H9 (cell line): ENCODE measurements at regions not wholly inside any gene's neighbourhood (a gene's known extent, or its start where the extent isn't known, plus 50 kb on each side); places are given as distances from the start of the nearest gene placed in this dataset.

Experiments used
- DNase-seq: peaks from one replicate; pipeline ENCODE4 v3.0.0-alpha.2; 2017
- H2AFZ ChIP-seq: one replicate; pipeline ENCODE4 v1.6.1; 2013; ENCODE audit warnings: mild to moderate bottlenecking, low read length, control low read depth, moderate library complexity
- H2AK5ac ChIP-seq: 2 replicates; pipeline ENCODE4 v1.6.1; 2013; ENCODE audit warnings: low read length, control low read depth, mixed read lengths; ENCODE audit not compliant: insufficient read length
- H2BK120ac ChIP-seq: one replicate; pipeline ENCODE4 v1.6.1; 2013; ENCODE audit warnings: low read depth, mild to moderate bottlenecking, low read length, control low read depth, inconsistent platforms; ENCODE audit not compliant: poor library complexity, severe bottlenecking
- H2BK12ac ChIP-seq: 2 replicates; pipeline ENCODE4 v1.6.1; 2013; ENCODE audit warnings: low read length, control low read depth, mixed read lengths, low read depth; ENCODE audit not compliant: insufficient read length
- H2BK15ac ChIP-seq: 2 replicates; pipeline ENCODE4 v1.6.1; 2013; ENCODE audit warnings: low read depth, low read length, control low read depth
- H2BK20ac ChIP-seq: one replicate; pipeline ENCODE4 v1.6.1; 2013; ENCODE audit warnings: low read depth, mild to moderate bottlenecking, low read length, control low read depth, inconsistent platforms; ENCODE audit not compliant: poor library complexity, severe bottlenecking
- H2BK5ac ChIP-seq: 2 replicates; pipeline ENCODE4 v1.6.1; 2013; ENCODE audit warnings: low read length, control low read depth, mixed read lengths; ENCODE audit not compliant: insufficient read length
- H3K14ac ChIP-seq: 2 replicates; pipeline ENCODE4 v1.6.1; 2013; ENCODE audit warnings: low read length, control low read depth; ENCODE audit not compliant: insufficient read depth
- H3K18ac ChIP-seq: 2 replicates; pipeline ENCODE4 v1.6.1; 2013; ENCODE audit warnings: low read depth, mild to moderate bottlenecking, mixed read lengths, low read length, control low read depth; ENCODE audit not compliant: insufficient read length
- H3K23ac ChIP-seq: 2 replicates; pipeline ENCODE4 v1.6.1; 2013; ENCODE audit warnings: low read length, control low read depth, mixed read lengths, low read depth; ENCODE audit not compliant: insufficient read length
- H3K23me2 ChIP-seq: 2 replicates; pipeline ENCODE4 v1.6.1; 2013; ENCODE audit warnings: low read depth, mild to moderate bottlenecking, mixed read lengths, low read length, control low read depth; ENCODE audit not compliant: insufficient read length, poor library complexity, severe bottlenecking
- H3K27ac ChIP-seq: 2 replicates; pipeline ENCODE4 v1.5.1; 2013; ENCODE audit warnings: low read length, control low read depth, mixed read lengths, low read depth; ENCODE audit not compliant: insufficient read length
- H3K27me3 ChIP-seq: 2 replicates; pipeline ENCODE4 v1.6.1; 2013; ENCODE audit warnings: low read length, control low read depth, inconsistent platforms; ENCODE audit not compliant: insufficient read depth
- H3K4ac ChIP-seq: 2 replicates; pipeline ENCODE4 v1.6.1; 2013; ENCODE audit warnings: low read depth, mild to moderate bottlenecking, control low read depth, inconsistent platforms, low read length, moderate library complexity
- H3K4me1 ChIP-seq: 2 replicates; pipeline ENCODE4 v1.6.1; 2013; ENCODE audit warnings: low read length, control low read depth, inconsistent platforms; ENCODE audit not compliant: insufficient read depth
- H3K4me2 ChIP-seq: 2 replicates; pipeline ENCODE4 v1.6.1; 2013; ENCODE audit warnings: low read length, control low read depth, mixed read lengths; ENCODE audit not compliant: insufficient read length, insufficient read depth
- H3K56ac ChIP-seq: 2 replicates; pipeline ENCODE4 v1.6.1; 2013; ENCODE audit warnings: low read depth, mild to moderate bottlenecking, mixed read lengths, low read length, control low read depth; ENCODE audit not compliant: insufficient read length
- H3K79me1 ChIP-seq: 2 replicates; pipeline ENCODE4 v1.6.1; 2013; ENCODE audit warnings: low read depth, mild to moderate bottlenecking, moderate library complexity, low read length, control low read depth, inconsistent platforms; ENCODE audit not compliant: insufficient read depth, poor library complexity, severe bottlenecking
- H3K79me2 ChIP-seq: 2 replicates; pipeline ENCODE4 v1.6.1; 2013; ENCODE audit warnings: low read length, control low read depth, inconsistent platforms; ENCODE audit not compliant: insufficient read depth
- H3K9ac ChIP-seq: 2 replicates; pipeline ENCODE4 v1.6.1; 2013; ENCODE audit warnings: low read length, control low read depth, mixed read lengths; ENCODE audit not compliant: insufficient read length; ENCODE audit errors: extremely low read depth
- H3K9me3 ChIP-seq: one replicate; pipeline ENCODE4 v1.6.1; 2013; ENCODE audit warnings: low read depth, low read length, inconsistent platforms; ENCODE audit not compliant: control insufficient read depth
- H3T11ph ChIP-seq: one replicate; pipeline ENCODE4 v1.6.1; 2013; ENCODE audit warnings: mild to moderate bottlenecking, low read length, control low read depth, inconsistent platforms
- H4K20me1 ChIP-seq: one replicate; pipeline ENCODE4 v1.6.1; 2013; ENCODE audit not compliant: control insufficient read depth, insufficient read length, insufficient read depth
- H4K5ac ChIP-seq: 2 replicates; pipeline ENCODE4 v1.6.1; 2013; ENCODE audit warnings: low read depth, mild to moderate bottlenecking, mixed read lengths, low read length, control low read depth; ENCODE audit not compliant: insufficient read length
- H4K8ac ChIP-seq: replicated peaks from 2 replicates; pipeline ENCODE4 v1.6.1; 2013; ENCODE audit warnings: low read length, control low read depth, mixed read lengths, low read depth; ENCODE audit not compliant: insufficient read length
- H4K91ac ChIP-seq: 2 replicates; pipeline ENCODE4 v1.6.1; 2013; ENCODE audit warnings: low read depth, mild to moderate bottlenecking, moderate library complexity, mixed read lengths, low read length, control low read depth; ENCODE audit not compliant: insufficient read length
- H3K27ac Mint-ChIP-seq, 3 experiments: 2 replicates in 2 of 3; 3 replicates in 1 of 3; pipeline ENCODE4 v1.8.0; 2020 to 2021; ENCODE audit warnings: mixed read lengths in 3 of 3, mild to moderate bottlenecking in 1 of 3, moderate library complexity in 1 of 3
- H3K27me3 Mint-ChIP-seq: 2 replicates; pipeline ENCODE4 v1.8.0; 2021; ENCODE audit warnings: low read depth, mild to moderate bottlenecking, moderate library complexity, mixed read lengths
- H3K36me3 Mint-ChIP-seq, 3 experiments: 2 replicates in 2 of 3; 3 replicates in 1 of 3; pipeline ENCODE4 v1.8.0; 2020 to 2021; ENCODE audit warnings: low read depth in 3 of 3, mixed read lengths in 3 of 3; ENCODE audit not compliant: insufficient read depth in 1 of 3
- H3K4me1 Mint-ChIP-seq, 2 experiments: 2 replicates each; pipeline ENCODE4 v1.8.0; 2020; ENCODE audit warnings: mixed read lengths in 2 of 2
- H3K4me3 Mint-ChIP-seq, 2 experiments: 2 replicates in 1 of 2; 3 replicates in 1 of 2; pipeline ENCODE4 v1.8.0; 2020 to 2021; ENCODE audit warnings: mild to moderate bottlenecking in 2 of 2, mixed read lengths in 2 of 2, moderate library complexity in 1 of 2
- H3K9me3 Mint-ChIP-seq, 2 experiments: 2 replicates in 1 of 2; 3 replicates in 1 of 2; pipeline ENCODE4 v1.8.0; 2020; ENCODE audit warnings: mild to moderate bottlenecking in 2 of 2, mixed read lengths in 2 of 2, moderate library complexity in 1 of 2
- TF ChIP-seq, protein P1 (sequence below): fragments of 200-600 bp; sonication (generic); conservative IDR thresholded peaks from 3 replicates; pipeline ENCODE4 v1.8.0; 2021; ENCODE audit warnings: antibody characterized with exemption, mild to moderate bottlenecking

- H3K9me3 ChIP-seq = no peaks in the 10 kb centered on the region
- H3K4me3 Mint-ChIP-seq = no peak overlapping the region
These were observed 950.5 kb upstream of the INTU start for GRCh38 chr4:126682250-126682649.

More at GRCh38 chr4:126682250-126682649, 950.5 kb upstream of the INTU start:
- Histone ChIP-seq H2BK12ac (no peak overlapping the region), H2BK5ac (no peak overlapping the region), H2AFZ (no peak overlapping the region), H2BK20ac (no peak overlapping the region), H3K14ac (no peak overlapping the region), H3K56ac (no peak overlapping the region), H3K27me3 (no peaks in the 10 kb centered on the region), H4K91ac (no peak overlapping the region), H3K9ac (no peak overlapping the region), H3K4ac (no peak overlapping the region), H3K27ac (no peak overlapping the region), H3K79me2 (no peaks in the 10 kb centered on the region), H3K18ac (no peak overlapping the region), H4K8ac (no peak overlapping the region), H3K79me1 (no peaks in the 10 kb centered on the region), H4K5ac (no peak overlapping the region), H3T11ph (no peak overlapping the region), H2AK5ac (no peak overlapping the region), H2BK120ac (no peak overlapping the region), H3K23me2 (no peaks in the 10 kb centered on the region), H2BK15ac (no peak overlapping the region), H3K4me2 (no peak overlapping the region), H3K4me1 (no peaks in the 10 kb centered on the region), H4K20me1 (no peaks in the 10 kb centered on the region), H3K23ac (no peak overlapping the region)
- Mint-ChIP-seq H3K4me1 (no peaks in the 10 kb centered on the region), H3K27ac (no peak overlapping the region), H3K36me3 (no peaks in the 10 kb centered on the region), H3K9me3 (no peaks in the 10 kb centered on the region), H3K27me3 (no peaks in the 10 kb centered on the region)
- DNase-seq = no peak
- TF ChIP-seq, protein P1, sequence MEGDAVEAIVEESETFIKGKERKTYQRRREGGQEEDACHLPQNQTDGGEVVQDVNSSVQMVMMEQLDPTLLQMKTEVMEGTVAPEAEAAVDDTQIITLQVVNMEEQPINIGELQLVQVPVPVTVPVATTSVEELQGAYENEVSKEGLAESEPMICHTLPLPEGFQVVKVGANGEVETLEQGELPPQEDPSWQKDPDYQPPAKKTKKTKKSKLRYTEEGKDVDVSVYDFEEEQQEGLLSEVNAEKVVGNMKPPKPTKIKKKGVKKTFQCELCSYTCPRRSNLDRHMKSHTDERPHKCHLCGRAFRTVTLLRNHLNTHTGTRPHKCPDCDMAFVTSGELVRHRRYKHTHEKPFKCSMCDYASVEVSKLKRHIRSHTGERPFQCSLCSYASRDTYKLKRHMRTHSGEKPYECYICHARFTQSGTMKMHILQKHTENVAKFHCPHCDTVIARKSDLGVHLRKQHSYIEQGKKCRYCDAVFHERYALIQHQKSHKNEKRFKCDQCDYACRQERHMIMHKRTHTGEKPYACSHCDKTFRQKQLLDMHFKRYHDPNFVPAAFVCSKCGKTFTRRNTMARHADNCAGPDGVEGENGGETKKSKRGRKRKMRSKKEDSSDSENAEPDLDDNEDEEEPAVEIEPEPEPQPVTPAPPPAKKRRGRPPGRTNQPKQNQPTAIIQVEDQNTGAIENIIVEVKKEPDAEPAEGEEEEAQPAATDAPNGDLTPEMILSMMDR = no peak
